ENCODE measurements at regions not wholly inside any gene's neighbourhood (a gene's known extent, or its start where the extent isn't known, plus 50 kb on each side); places are given as distances from the start of the nearest gene placed in this dataset.

DNA sequence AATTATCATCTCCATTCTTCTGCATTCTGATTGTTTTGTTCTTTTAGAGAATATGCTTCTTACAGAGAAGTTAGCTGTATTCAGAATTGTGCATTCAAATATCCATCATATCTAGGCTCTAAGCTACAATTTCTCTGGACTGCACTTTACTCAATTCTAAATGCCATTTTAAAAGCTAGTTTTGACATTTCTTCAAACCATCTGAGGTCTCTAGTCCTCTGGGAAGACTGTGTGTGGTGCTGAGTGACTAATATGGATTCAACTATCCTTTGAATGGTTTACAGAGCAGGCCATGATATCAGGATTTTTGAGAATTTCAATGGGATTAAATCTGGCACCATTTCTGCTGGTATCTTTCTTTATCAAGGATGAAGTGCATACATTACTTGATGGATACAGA, 285.7 kb downstream of the BTBD3 start:
- TF ChIP-seq, protein P1, sequence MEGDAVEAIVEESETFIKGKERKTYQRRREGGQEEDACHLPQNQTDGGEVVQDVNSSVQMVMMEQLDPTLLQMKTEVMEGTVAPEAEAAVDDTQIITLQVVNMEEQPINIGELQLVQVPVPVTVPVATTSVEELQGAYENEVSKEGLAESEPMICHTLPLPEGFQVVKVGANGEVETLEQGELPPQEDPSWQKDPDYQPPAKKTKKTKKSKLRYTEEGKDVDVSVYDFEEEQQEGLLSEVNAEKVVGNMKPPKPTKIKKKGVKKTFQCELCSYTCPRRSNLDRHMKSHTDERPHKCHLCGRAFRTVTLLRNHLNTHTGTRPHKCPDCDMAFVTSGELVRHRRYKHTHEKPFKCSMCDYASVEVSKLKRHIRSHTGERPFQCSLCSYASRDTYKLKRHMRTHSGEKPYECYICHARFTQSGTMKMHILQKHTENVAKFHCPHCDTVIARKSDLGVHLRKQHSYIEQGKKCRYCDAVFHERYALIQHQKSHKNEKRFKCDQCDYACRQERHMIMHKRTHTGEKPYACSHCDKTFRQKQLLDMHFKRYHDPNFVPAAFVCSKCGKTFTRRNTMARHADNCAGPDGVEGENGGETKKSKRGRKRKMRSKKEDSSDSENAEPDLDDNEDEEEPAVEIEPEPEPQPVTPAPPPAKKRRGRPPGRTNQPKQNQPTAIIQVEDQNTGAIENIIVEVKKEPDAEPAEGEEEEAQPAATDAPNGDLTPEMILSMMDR (IDR thresholded peaks at IDR 0.05): no peak
- TF ChIP-seq EZH2 (IDR thresholded peaks at IDR 0.05; ENCODE audit: borderline replicate concordance, insufficient read depth, low read depth, low read length, poor library complexity, severe bottlenecking): no peak

Measured in B cell (primary cell).